MV-4-11 (cell line): ENCODE measurements at regions not wholly inside any gene's neighbourhood (a gene's known extent, or its start where the extent isn't known, plus 50 kb on each side); places are given as distances from the start of the nearest gene placed in this dataset.

Experiments
- DNase-seq: peaks from one replicate; lab custom pipeline; 2025; lab: John Stamatoyannopoulos, UW

GRCh38 chr3:14312375-14312774 is 90.0 kb upstream of the SLC6A6 start:
- no peak for DNase-seq

GRCh38 chr3:14317057-14317553 is 85.3 kb upstream of the SLC6A6 start:
- DNase-seq: no peak

DNA sequence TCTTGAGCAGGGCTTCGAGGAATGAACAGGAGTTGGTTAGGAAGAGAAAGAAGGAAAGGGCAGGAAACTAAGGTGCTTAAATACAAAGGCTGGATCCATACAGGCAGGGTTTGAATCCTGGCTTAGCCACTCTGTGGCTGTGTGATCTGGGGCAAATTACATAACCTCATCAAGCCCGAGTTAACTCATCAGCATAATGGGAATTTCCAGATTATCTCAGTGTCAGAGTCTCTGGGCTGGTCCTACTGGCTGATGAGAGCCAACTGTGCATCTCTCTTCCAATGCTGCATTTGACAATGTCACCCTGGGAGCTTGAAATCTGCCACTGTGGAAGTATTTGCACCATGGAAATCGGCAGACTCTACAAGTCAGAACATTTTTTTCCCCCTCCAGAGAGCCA is 83.8 kb upstream of the SLC6A6 start:
- DNase-seq: no peak

GRCh38 chr3:14319654-14320182 is 82.7 kb upstream of the SLC6A6 start:
- peak; percentile 97 for DNase-seq

GRCh38 chr3:14320219-14320618 is 82.2 kb upstream of the SLC6A6 start:
- DNase-seq: no peak

DNA sequence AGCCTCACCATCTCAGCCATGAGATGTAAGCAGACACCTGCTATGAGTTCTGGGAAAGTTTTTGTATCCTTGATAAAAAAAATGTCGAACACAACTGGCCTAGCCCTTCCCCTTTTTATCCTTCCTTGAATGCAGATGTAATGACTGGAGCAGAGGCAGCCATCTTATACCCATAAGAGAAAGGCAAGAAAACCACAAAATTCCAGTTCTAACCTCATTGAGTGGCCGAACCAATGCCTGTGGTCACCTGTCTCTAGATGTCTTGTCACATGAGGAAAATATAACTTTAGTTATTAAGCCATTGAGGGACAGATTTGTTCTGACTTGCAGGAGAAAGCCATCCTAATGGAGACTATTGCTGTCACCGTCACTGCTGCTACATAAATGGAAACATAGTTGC is 80.4 kb upstream of the SLC6A6 start:
- DNase-seq: no peak

DNA sequence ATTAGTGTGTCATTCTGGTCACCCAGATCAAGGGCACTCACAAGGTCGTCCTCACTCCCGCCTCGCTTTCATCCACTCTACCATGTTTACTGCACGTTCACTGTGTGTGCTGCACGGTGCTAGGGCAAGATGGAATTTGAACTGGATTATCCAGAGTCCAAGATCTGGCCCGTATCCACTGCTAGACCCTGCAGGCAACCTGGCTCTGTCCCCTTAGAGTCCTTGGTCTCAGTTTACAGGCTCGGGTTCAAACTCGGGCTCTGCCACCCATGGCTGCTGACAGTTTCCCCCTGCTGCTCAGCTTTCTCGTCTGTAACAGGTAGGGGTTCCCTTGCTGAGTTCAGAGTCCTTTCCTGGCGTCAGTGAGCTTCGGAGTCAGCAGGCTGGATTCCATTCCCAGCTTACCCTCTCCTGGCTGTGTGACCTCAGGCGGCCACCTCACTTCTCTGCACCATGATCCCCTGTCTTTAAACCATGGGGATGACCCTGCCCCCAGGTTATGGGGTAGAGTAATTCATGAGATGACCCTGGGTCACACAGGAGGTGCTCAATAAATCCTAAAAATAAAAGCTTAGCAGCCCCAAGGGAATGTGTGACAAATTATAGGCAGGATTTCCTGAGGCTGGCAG is 79.6 kb upstream of the SLC6A6 start:
- no peak for DNase-seq

DNA sequence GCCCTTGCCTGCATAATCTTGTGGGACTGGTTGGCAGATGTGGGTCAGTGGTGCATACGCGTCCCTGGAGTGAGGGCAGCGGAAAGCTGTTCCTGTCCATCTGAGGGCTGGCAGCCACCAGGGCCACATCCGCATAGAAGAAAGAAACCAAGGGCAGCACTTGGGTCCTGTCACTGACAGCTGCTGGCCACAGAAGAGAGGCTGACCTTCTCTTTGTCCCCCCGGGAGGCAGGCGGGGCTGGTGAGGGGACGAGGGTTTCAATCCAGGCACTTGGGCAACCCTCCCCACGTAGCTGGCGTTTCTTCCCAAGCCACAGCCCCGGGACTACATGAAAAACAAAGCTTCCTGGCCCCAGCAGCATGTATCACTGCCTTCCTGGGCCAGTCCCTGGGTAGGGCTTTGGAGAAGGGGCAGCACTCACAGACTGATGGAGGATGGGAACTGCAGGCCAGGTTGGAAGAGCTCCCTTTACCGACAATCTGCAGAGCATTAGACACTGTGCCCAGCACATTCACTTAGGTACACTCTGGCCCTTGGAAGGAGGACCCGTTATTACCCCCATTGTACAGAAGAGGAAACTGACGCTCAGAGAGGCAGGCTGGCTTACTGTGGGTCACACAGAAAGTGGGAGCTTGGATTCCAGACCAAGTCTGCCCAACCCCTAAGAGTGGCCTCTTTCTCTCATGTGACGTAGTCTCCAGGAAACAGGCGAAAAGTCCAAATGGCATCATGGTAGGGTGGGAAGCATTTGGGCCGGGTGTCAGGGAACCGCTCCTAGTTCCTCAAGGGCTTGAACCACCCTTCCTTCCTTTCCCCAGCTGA is 78.8 kb upstream of the SLC6A6 start:
- DNase-seq: no peak

- DNase-seq: no peak
Measured at GRCh38 chr3:14324224-14324944, 78.0 kb upstream of the SLC6A6 start.

DNA sequence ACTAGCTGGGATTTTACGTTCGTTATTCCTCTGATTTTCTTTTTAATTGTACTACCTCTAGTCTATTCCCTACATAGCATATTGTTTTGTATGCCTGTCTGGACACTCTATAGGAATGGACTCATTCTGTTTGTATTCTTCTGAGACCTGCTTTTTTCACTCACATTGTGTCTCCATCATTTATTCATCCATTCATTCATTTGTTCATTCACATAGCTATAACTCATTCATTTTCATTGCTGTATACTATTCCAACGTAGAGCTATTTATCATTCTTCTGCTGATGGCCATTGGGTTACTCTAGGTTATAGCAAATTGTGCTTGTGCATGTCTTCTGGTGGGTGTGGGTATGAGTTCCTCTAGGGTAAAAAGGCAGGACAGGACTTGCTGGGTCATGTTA is 74.0 kb upstream of the SLC6A6 start:
- no peak for DNase-seq

- DNase-seq: peak; percentile 63
Measured at GRCh38 chr3:14329116-14329830, 73.1 kb upstream of the SLC6A6 start.

DNA sequence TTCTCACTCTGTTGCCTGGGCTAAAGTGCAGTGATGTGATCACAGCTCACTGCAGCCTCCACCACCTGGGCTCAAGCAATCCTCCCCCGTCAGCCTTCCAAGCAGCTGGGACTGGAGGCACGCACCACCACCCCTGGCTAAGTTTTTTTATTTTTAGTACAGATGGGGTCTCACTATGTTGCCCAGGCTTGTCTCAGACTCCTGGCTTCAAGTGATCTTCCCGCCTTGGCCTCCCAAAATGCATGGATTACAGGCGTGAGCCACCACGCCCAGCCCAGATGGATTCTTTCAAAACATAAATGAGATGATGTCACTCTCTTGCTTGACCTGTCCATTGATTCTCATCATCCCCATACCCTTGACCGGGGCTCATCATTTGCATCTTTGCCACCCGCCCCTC is 72.6 kb upstream of the SLC6A6 start:
- no peak for DNase-seq

GRCh38 chr3:14330508-14330907 is 71.9 kb upstream of the SLC6A6 start:
- DNase-seq: no peak

DNA sequence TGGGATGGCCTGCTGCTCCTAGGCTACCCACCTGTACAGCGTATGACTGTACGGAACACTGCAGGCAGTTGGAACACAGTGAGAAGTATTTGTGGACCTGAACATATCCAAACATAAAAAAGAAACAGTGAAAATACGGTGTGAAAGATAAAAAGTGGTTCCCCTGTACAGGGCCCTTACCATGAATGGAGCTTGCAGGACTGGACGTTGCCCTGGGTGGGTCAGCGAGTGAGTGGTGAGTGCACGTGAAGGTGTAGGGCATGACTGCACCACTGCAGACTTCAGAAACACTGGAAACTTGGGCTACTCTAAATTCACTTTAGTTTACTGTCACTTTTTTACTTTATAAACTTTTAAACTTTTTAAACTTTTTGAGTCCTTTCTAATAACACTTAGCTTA is 71.2 kb upstream of the SLC6A6 start:
- DNase-seq: no peak

DNA sequence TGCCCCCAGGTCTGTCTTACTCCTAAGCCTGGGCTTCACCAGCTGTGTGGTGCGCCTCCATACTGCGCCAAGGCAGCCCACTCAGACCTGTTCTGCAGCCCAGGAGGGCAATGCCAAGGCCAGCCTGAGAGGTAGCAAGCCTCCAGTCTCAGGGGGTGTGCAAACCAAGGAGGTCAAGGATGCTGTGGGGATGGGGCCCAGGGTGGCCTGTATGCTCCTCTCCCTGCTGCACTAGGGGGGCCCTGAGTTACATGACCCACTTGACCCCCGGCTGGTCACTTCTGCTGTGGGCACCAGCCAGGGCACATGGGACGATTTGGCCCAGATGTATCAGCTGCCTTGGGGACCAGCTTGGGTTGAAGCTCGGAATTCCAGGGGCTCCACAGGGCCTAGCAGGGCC is 70.0 kb upstream of the SLC6A6 start:
- no peak for DNase-seq

- DNase-seq: no peak
Measured at GRCh38 chr3:14333215-14333614, 69.2 kb upstream of the SLC6A6 start.

GRCh38 chr3:14333621-14334020 is 68.8 kb upstream of the SLC6A6 start:
- no peak for DNase-seq

DNA sequence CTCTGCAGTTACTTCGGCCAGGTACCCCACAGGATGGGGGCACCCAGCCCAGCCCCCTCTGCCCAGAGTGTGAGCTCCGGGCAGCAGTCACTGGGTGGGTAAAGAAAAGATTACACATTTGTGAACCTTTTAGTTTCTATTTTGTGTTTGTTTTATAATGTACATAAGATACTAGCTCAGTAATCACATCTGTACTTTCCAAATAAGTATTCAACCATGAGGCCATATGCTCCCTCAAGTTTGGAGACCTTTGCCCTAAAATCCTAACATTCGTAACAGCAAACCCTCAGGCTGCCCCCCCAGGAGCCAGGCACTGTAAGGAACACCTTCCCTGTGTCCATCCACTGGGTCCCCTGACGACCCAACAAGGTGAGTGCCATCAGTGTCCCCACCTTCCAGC is 68.3 kb upstream of the SLC6A6 start:
- DNase-seq: no peak

DNA sequence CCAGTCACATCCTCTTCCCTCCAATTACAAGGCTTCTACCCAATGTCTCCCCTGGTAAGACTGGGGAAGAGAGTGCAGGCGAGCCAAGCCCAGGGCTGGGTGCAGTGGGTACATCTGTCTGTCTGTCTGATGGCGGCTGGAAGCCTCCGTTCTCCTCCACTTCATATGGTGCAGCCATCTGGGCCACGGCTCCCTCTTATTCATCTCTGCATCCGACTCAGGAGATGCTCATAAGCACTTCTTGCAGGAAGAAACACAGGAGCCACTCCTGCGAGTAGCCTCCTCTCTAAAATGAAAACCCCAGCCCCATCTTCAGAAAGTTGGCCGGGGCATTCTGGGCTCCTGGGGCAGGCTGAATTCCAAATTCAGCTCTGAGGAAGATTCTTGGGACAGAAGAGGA is 67.5 kb upstream of the SLC6A6 start:
- DNase-seq: no peak

DNA sequence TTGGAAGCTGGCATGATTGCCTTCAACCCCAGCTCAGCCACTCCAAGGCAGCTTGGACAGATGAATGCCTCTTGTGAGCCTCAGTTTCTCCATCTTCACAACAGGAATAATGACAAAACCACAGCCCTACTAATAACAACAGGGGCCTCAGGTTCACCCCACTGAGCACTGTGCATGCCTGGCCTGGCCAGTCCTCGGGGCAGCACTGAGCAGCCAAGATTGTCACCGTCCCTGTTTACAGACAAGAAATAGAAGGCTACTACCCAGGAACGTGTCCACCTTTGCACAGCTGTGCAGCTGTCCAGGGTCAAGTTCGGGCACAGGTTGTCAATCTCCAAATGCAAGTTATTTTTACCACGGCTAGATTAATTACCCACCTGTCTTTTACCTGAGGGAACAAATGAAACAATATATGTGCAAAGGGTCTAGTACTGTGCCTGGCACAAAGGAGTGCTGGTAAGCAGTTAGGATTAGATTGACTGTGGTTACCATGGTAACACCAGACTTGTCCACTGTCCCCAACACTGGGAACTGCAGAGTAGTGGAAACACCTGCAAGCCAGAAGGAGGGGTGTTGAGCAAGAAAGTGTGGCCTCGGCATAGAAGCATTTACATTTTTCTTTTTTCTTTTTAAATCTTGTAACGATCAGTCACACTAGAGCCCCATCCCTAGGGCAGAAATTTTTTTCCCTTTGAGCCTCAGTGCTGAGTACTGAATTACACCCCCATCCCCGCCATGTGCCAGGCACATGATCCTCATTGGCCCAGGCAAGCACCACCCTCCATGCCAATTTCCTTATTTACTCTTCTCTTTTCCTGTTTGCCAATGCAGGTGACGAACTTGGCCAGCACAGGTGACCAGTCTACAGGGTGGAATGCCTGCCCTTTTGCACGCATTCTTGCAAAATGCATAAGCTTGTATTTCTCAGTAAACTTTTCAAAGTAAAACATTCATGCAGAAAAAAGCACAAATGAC is 66.3 kb upstream of the SLC6A6 start:
- peak; percentile 27 for DNase-seq
